ENCODE measurements at regions not wholly inside any gene's neighbourhood (a gene's known extent, or its start where the extent isn't known, plus 50 kb on each side); places are given as distances from the start of the nearest gene placed in this dataset.

GRCh38 chr5:98200726-98201541 is 572.5 kb upstream of the RGMB start:
- CTCF ChIA-PET, result no interaction called here
- no peak for TF ChIP-seq EZH2 (IDR thresholded peaks at IDR 0.05; ENCODE audit: borderline replicate concordance, low read depth, low read length, poor library complexity, severe bottlenecking)
- TF ChIP-seq CTCF (conservative IDR thresholded peaks at IDR 0.05; ENCODE audit: low read depth, low read length), result no peak
- H3K4me1 ChIP-seq (ENCODE audit: insufficient read depth, low read length, poor library complexity, severe bottlenecking), result no peaks in the 10 kb centered on the region
- intact Hi-C loops (cut with micrococcal nuclease; ENCODE audit: unreplicated experiment), result no loop called here
- no peaks in the 10 kb centered on the region for H3K36me3 ChIP-seq (ENCODE audit: insufficient read depth, low read length, poor library complexity, severe bottlenecking)
- no peak for DNase-seq (ENCODE audit: low spot score)
- peaks cover 10% of the 10 kb centered on the region for H3K27me3 ChIP-seq (replicated peaks; ENCODE audit: insufficient read depth, low read depth, low read length, poor library complexity)
- no peaks in the 10 kb centered on the region for H3K9me3 ChIP-seq (ENCODE audit: low read depth, low read length, poor library complexity, severe bottlenecking)
- no peak overlapping the region for H3K4me3 ChIP-seq (ENCODE audit: low read depth, low read length, poor library complexity, severe bottlenecking)
- no TSS peak for BruUV-seq (replicated peaks)
- POLR2A ChIA-PET (ENCODE audit: low non-redundant PET), result no interaction called here
- no peak overlapping the region for H3K27ac ChIP-seq (ENCODE audit: low read depth, low read length, poor library complexity, severe bottlenecking)

GRCh38 chr5:98204798-98205197 is 568.7 kb upstream of the RGMB start:
- Histone ChIP-seq H3K9me3 (ENCODE audit: low read depth, low read length, poor library complexity, severe bottlenecking) (no peaks in the 10 kb centered on the region), H3K27me3 (replicated peaks; ENCODE audit: insufficient read depth, low read depth, low read length, poor library complexity) (peaks cover 18% of the 10 kb centered on the region), H3K36me3 (ENCODE audit: insufficient read depth, low read length, poor library complexity, severe bottlenecking) (no peaks in the 10 kb centered on the region), H3K4me3 (ENCODE audit: low read depth, low read length, poor library complexity, severe bottlenecking) (no peak overlapping the region), H3K27ac (ENCODE audit: low read depth, low read length, poor library complexity, severe bottlenecking) (no peak overlapping the region), H3K4me1 (ENCODE audit: insufficient read depth, low read length, poor library complexity, severe bottlenecking) (no peaks in the 10 kb centered on the region)
- TF ChIP-seq CTCF (conservative IDR thresholded peaks at IDR 0.05; ENCODE audit: low read depth, low read length), result no peak
- no peak for TF ChIP-seq EZH2 (IDR thresholded peaks at IDR 0.05; ENCODE audit: borderline replicate concordance, low read depth, low read length, poor library complexity, severe bottlenecking)
- BruUV-seq (replicated peaks), result no TSS peak
- intact Hi-C loops (cut with micrococcal nuclease; ENCODE audit: unreplicated experiment), result no loop called here
- POLR2A ChIA-PET (ENCODE audit: low non-redundant PET), result interaction anchor here (0.6 kb wide), 1 partner anchor 281 kb away, joined by 3 read pairs; no protein-coding TSS in a partner anchor
- DNase-seq (ENCODE audit: low spot score), result no peak
- CTCF ChIA-PET, result no interaction called here

- POLR2A ChIA-PET (ENCODE audit: low non-redundant PET), result no interaction called here
- no peaks in the 10 kb centered on the region for H3K9me3 ChIP-seq (ENCODE audit: low read depth, low read length, poor library complexity, severe bottlenecking)
- CTCF ChIA-PET, result no interaction called here
- H3K27ac ChIP-seq (ENCODE audit: low read depth, low read length, poor library complexity, severe bottlenecking), result no peak overlapping the region
- no peak overlapping the region for H3K4me3 ChIP-seq (ENCODE audit: low read depth, low read length, poor library complexity, severe bottlenecking)
- TF ChIP-seq EZH2 (IDR thresholded peaks at IDR 0.05; ENCODE audit: borderline replicate concordance, low read depth, low read length, poor library complexity, severe bottlenecking) (no peak), CTCF (conservative IDR thresholded peaks at IDR 0.05; ENCODE audit: low read depth, low read length) (no peak)
- no peaks in the 10 kb centered on the region for H3K36me3 ChIP-seq (ENCODE audit: insufficient read depth, low read length, poor library complexity, severe bottlenecking)
- intact Hi-C loops (cut with micrococcal nuclease; ENCODE audit: unreplicated experiment), result no loop called here
- no peak for DNase-seq (ENCODE audit: low spot score)
- BruUV-seq (replicated peaks), result no TSS peak
- H3K27me3 ChIP-seq (replicated peaks; ENCODE audit: insufficient read depth, low read depth, low read length, poor library complexity), result peaks cover 9% of the 10 kb centered on the region
- no peaks in the 10 kb centered on the region for H3K4me1 ChIP-seq (ENCODE audit: insufficient read depth, low read length, poor library complexity, severe bottlenecking)
These were observed 567.6 kb upstream of the RGMB start for GRCh38 chr5:98205691-98206461.
